ENCODE measurements at regions not wholly inside any gene's neighbourhood (a gene's known extent, or its start where the extent isn't known, plus 50 kb on each side); places are given as distances from the start of the nearest gene placed in this dataset.

GRCh38 chrX:65841263-65841662 is 173.8 kb downstream of the MSN start:
- WGBS (ENCODE audit: extremely low coverage, insufficient read length, low lambda C conversion rate): no CpG with 5 or more reads among the region's 2 CpGs
- no peaks in the 10 kb centered on the region for H3K4me1 Mint-ChIP-seq
- no peak overlapping the region for H3K18ac ChIP-seq (ENCODE audit: insufficient read length, low read depth, low read length)

More at GRCh38 chrX:65841263-65841662, 173.8 kb downstream of the MSN start:
- Histone ChIP-seq H2BK12ac (ENCODE audit: insufficient read length, low read depth, low read length) (no peak overlapping the region), H3K4me2 (ENCODE audit: insufficient read depth, insufficient read length, low read length) (no peak overlapping the region), H3K23ac (ENCODE audit: insufficient read length, low read depth, low read length) (no peak overlapping the region), H2BK20ac (ENCODE audit: low read depth, low read length, poor library complexity, severe bottlenecking) (no peak overlapping the region), H3K27ac (ENCODE audit: insufficient read length, low read depth, low read length) (no peak overlapping the region), H3K79me1 (ENCODE audit: insufficient read depth, low read depth, low read length, poor library complexity, severe bottlenecking) (no peaks in the 10 kb centered on the region), H4K5ac (ENCODE audit: insufficient read length, low read depth, low read length) (no peak overlapping the region), H3K4me1 (ENCODE audit: insufficient read depth, low read length) (no peaks in the 10 kb centered on the region), H2BK5ac (ENCODE audit: insufficient read length, low read length) (no peak overlapping the region), H3K9me3 (ENCODE audit: control insufficient read depth, low read depth, low read length) (peaks cover 48% of the 10 kb centered on the region), H3K9ac (ENCODE audit: extremely low read depth, insufficient read length, low read length) (no peak overlapping the region), H2BK120ac (ENCODE audit: low read depth, low read length, poor library complexity, severe bottlenecking) (no peak overlapping the region), H3K23me2 (ENCODE audit: insufficient read length, low read depth, low read length, poor library complexity, severe bottlenecking) (no peaks in the 10 kb centered on the region), H3K56ac (ENCODE audit: insufficient read length, low read depth, low read length) (no peak overlapping the region), H2AK5ac (ENCODE audit: insufficient read length, low read length) (no peak overlapping the region), H3K79me2 (ENCODE audit: insufficient read depth, low read length) (no peaks in the 10 kb centered on the region), H4K91ac (ENCODE audit: insufficient read length, low read depth, low read length) (no peak overlapping the region), H3T11ph (ENCODE audit: low read length) (no peak overlapping the region), H4K20me1 (ENCODE audit: control insufficient read depth, insufficient read depth, insufficient read length) (no peaks in the 10 kb centered on the region), H3K4ac (ENCODE audit: low read depth, low read length) (no peak overlapping the region), H2AFZ (ENCODE audit: low read length) (no peak overlapping the region), H3K27me3 (ENCODE audit: insufficient read depth, low read length) (no peaks in the 10 kb centered on the region), H2BK15ac (ENCODE audit: low read depth, low read length) (no peak overlapping the region), H3K14ac (ENCODE audit: insufficient read depth, low read length) (no peak overlapping the region), H4K8ac (replicated peaks; ENCODE audit: insufficient read length, low read depth, low read length) (no peak overlapping the region)
- H3K9me3 Mint-ChIP-seq: peaks cover 74 to 78% of the 10 kb centered on the region in 2 experiments
- no peak for DNase-seq
- H3K4me3 Mint-ChIP-seq: no peak overlapping the region
- no peak overlapping the region for H3K27ac Mint-ChIP-seq
- no peaks in the 10 kb centered on the region; a peak in 1 of 7 replicates for H3K36me3 Mint-ChIP-seq (ENCODE audit: insufficient read depth in 1 of 3, low read depth in 3 of 3)
- no peak for TF ChIP-seq CTCF (conservative IDR thresholded peaks at IDR 0.05)
- H3K27me3 Mint-ChIP-seq (ENCODE audit: low read depth): no peaks in the 10 kb centered on the region
